NCI-H1092 treated with DMSO at 0.1 percent for 48 hours (cell line): ENCODE measurements at regions not wholly inside any gene's neighbourhood (a gene's known extent, or its start where the extent isn't known, plus 50 kb on each side); places are given as distances from the start of the nearest gene placed in this dataset.

Source experiments
- DNase-seq: peaks from one replicate; lab custom pipeline; 2025; lab: John Stamatoyannopoulos, UW

- no peak for DNase-seq
Measured at GRCh38 chr9:93372391-93372790, 79.1 kb upstream of the FAM120A start.

- no peak for DNase-seq
Measured at GRCh38 chr9:93376411-93376810, 75.1 kb upstream of the FAM120A start.

GRCh38 chr9:93378276-93378675, 73.2 kb upstream of the FAM120A start:
- DNase-seq: no peak

GRCh38 chr9:93379051-93379450, 72.4 kb upstream of the FAM120A start:
- no peak for DNase-seq

- no peak for DNase-seq
Measured at GRCh38 chr9:93380410-93381060, 71.0 kb upstream of the FAM120A start.

GRCh38 chr9:93387791-93388190, 63.7 kb upstream of the FAM120A start:
- peak; percentile 13 for DNase-seq

GRCh38 chr9:93390953-93391515, 60.5 kb upstream of the FAM120A start:
- no peak for DNase-seq

- no peak for DNase-seq
Measured at GRCh38 chr9:93391898-93392297, 59.6 kb upstream of the FAM120A start.

- no peak for DNase-seq
Measured at GRCh38 chr9:93392974-93393373, 58.5 kb upstream of the FAM120A start.
